Liver (tissue), 8 donors: ENCODE measurements at regions not wholly inside any gene's neighbourhood (a gene's known extent, or its start where the extent isn't known, plus 50 kb on each side); places are given as distances from the start of the nearest gene placed in this dataset.

Experiments used
- DNase-seq: peaks from one replicate; pipeline ENCODE4 v3.0.0-alpha.2; 2017; ENCODE audit warnings: low spot score
- H3K27ac ChIP-seq, 2 donors: one replicate each; pipeline ENCODE4 v1.7.0; 2013; ENCODE audit warnings: inconsistent platforms in 2 of 2, low read length in 2 of 2, control low read depth in 1 of 2, low read depth in 1 of 2, mild to moderate bottlenecking in 1 of 2
- H3K27me3 ChIP-seq, 4 donors: one replicate each; pipeline versions ENCODE4 v1.6.1 to v1.7.0; 2013; ENCODE audit warnings: low read length in 3 of 4, inconsistent platforms in 1 of 4, mild to moderate bottlenecking in 1 of 4, moderate library complexity in 1 of 4; ENCODE audit not compliant: control insufficient read depth in 4 of 4, insufficient read depth in 4 of 4
- H3K36me3 ChIP-seq, 4 donors: one replicate each; pipeline versions ENCODE4 v1.6.1 to v1.7.0; 2013; ENCODE audit warnings: low read length in 3 of 4, mild to moderate bottlenecking in 3 of 4, low read depth in 1 of 4, moderate library complexity in 1 of 4; ENCODE audit not compliant: control insufficient read depth in 4 of 4, insufficient read depth in 3 of 4
- H3K4me1 ChIP-seq, 4 donors: one replicate each; pipeline versions ENCODE4 v1.6.1 to v1.7.0; 2013; ENCODE audit warnings: low read length in 3 of 4, mild to moderate bottlenecking in 3 of 4, moderate library complexity in 1 of 4; ENCODE audit not compliant: control insufficient read depth in 4 of 4, insufficient read depth in 4 of 4
- H3K4me3 ChIP-seq, 3 donors: one replicate each; pipeline versions ENCODE4 v1.6.1 to v1.7.0; 2013; ENCODE audit warnings: low read length in 3 of 3, control low read depth in 1 of 3, low read depth in 1 of 3, mild to moderate bottlenecking in 1 of 3
- H3K9ac ChIP-seq, 2 donors: one replicate each; pipeline ENCODE4 v1.7.0; 2013; ENCODE audit warnings: low read length in 2 of 2, mild to moderate bottlenecking in 2 of 2, moderate library complexity in 2 of 2, control low read depth in 1 of 2, low read depth in 1 of 2
- H3K9me3 ChIP-seq, 4 donors: one replicate each; pipeline versions ENCODE4 v1.6.1 to v1.7.0; 2013; ENCODE audit warnings: low read length in 3 of 4; ENCODE audit not compliant: control insufficient read depth in 4 of 4
- ATF3 ChIP-seq: IDR thresholded peaks from 2 replicates; pipeline ENCODE4 v1.6.1; 2016; ENCODE audit warnings: antibody characterized with exemption
- CTCF ChIP-seq: fragments of 150-350 bp; IDR thresholded peaks from 2 replicates; pipeline ENCODE4 v1.5.1; 2017; ENCODE audit warnings: improper control_type of control experiment, low read depth, low read length; ENCODE audit not compliant: missing input control
- EGR1 ChIP-seq, 2 donors: IDR thresholded peaks; 2 replicates each; pipeline ENCODE4 v1.6.1; 2016 to 2018; ENCODE audit warnings: antibody characterized with exemption in 2 of 2, low read depth in 2 of 2
- FOXA1 ChIP-seq: IDR thresholded peaks from 2 replicates; pipeline ENCODE4 v1.6.1; 2016; ENCODE audit warnings: antibody characterized with exemption
- FOXA2 ChIP-seq: IDR thresholded peaks from 2 replicates; pipeline ENCODE4 v1.6.1; 2016; ENCODE audit warnings: antibody characterized with exemption
- GABPA ChIP-seq, 2 donors: IDR thresholded peaks in 1 of 2; conservative IDR thresholded peaks in 1 of 2; 2 replicates each; pipeline ENCODE4 v1.6.1; 2016; ENCODE audit warnings: antibody characterized with exemption in 2 of 2, mild to moderate bottlenecking in 1 of 2, moderate library complexity in 1 of 2
- HNF4A ChIP-seq, 2 donors: conservative IDR thresholded peaks; 2 replicates each; pipeline ENCODE4 v1.6.1; 2016; ENCODE audit warnings: antibody characterized with exemption in 2 of 2, mild to moderate bottlenecking in 2 of 2
- HNF4G ChIP-seq: IDR thresholded peaks from 2 replicates; pipeline ENCODE4 v1.6.1; 2016; ENCODE audit warnings: antibody characterized with exemption
- JUND ChIP-seq, 2 donors: IDR thresholded peaks; 2 replicates each; pipeline ENCODE4 v1.6.1; 2016; ENCODE audit warnings: antibody characterized with exemption in 2 of 2
- MAX ChIP-seq: IDR thresholded peaks from 2 replicates; pipeline ENCODE4 v1.6.1; 2016; ENCODE audit warnings: antibody characterized with exemption
- NR2F2 ChIP-seq: IDR thresholded peaks from 2 replicates; pipeline ENCODE4 v1.6.1; 2016; ENCODE audit warnings: antibody characterized with exemption
- RAD21 ChIP-seq, 2 donors: IDR thresholded peaks; 2 replicates each; pipeline ENCODE4 v1.6.1; 2016; ENCODE audit warnings: antibody characterized with exemption in 2 of 2, mild to moderate bottlenecking in 2 of 2
- REST ChIP-seq: IDR thresholded peaks from 2 replicates; pipeline ENCODE4 v1.6.1; 2016; ENCODE audit warnings: antibody characterized with exemption, mild to moderate bottlenecking
- RXRA ChIP-seq, 2 donors: IDR thresholded peaks; 2 replicates each; pipeline ENCODE4 v1.6.1; 2017 to 2018; ENCODE audit warnings: antibody characterized with exemption in 2 of 2, mild to moderate bottlenecking in 1 of 2
- SP1 ChIP-seq: IDR thresholded peaks from 2 replicates; pipeline ENCODE4 v1.6.1; 2018; ENCODE audit warnings: antibody characterized with exemption, mild to moderate bottlenecking
- TAF1 ChIP-seq: conservative IDR thresholded peaks from 2 replicates; pipeline ENCODE4 v1.6.1; 2016; ENCODE audit warnings: antibody characterized with exemption, mild to moderate bottlenecking
- YY1 ChIP-seq: IDR thresholded peaks from 2 replicates; pipeline ENCODE4 v1.6.1; 2016; ENCODE audit warnings: antibody characterized with exemption, mild to moderate bottlenecking
- ZBTB33 ChIP-seq: IDR thresholded peaks from 2 replicates; pipeline ENCODE4 v1.6.1; 2016; ENCODE audit warnings: antibody characterized with exemption
- WGBS: extraction: QIAGEN DNeasy Blood & Tissue Kit; methylation state at CpG from one replicate; pipeline ENCODE4 v1.1.7; 2013; 5-methylcytosine and 5-hydroxymethylcytosine counted together
- donor health status: healthy.
- donor health status: healthy.
- donor health status: healthy.
- donor health status: healthy.
- donor health status: healthy.

GRCh38 chr9:28127101-28127500, 553.8 kb upstream of the C9orf72 start:
- H3K9me3 ChIP-seq, result no peaks in the 10 kb centered on the region
- TF ChIP-seq RXRA (IDR thresholded peaks at IDR 0.05) (no peak), EGR1 (IDR thresholded peaks at IDR 0.05; ENCODE audit: low read depth in 2 of 2) (no peak), FOXA2 (no peak), JUND (IDR thresholded peaks at IDR 0.05) (no peak), ZBTB33 (no peak), ATF3 (no peak), TAF1 (no peak), SP1 (no peak), NR2F2 (no peak), MAX (no peak), HNF4G (no peak), YY1 (no peak), FOXA1 (no peak), RAD21 (IDR thresholded peaks at IDR 0.05) (no peak), HNF4A (conservative IDR thresholded peaks at IDR 0.05) (no peak), REST (no peak), CTCF (no peak), GABPA (IDR thresholded peaks at IDR 0.05 in 1 of 2, conservative IDR thresholded peaks at IDR 0.05 in 1 of 2) (no peak)
- peaks cover 0 to 2% (median 0%) of the 10 kb centered on the region in 4 donors for H3K27me3 ChIP-seq
- DNase-seq, result no peak
- 52% methylated on average over 3 of the region's 3 CpGs for WGBS
- H3K4me1 ChIP-seq, result no peaks in the 10 kb centered on the region
- H3K9ac ChIP-seq, result no peak overlapping the region
- H3K4me3 ChIP-seq, result no peak overlapping the region
- no peaks in the 10 kb centered on the region for H3K36me3 ChIP-seq
- H3K27ac ChIP-seq, result no peak overlapping the region
